ENCODE measurements at regions not wholly inside any gene's neighbourhood (a gene's known extent, or its start where the extent isn't known, plus 50 kb on each side); places are given as distances from the start of the nearest gene placed in this dataset.

DNA sequence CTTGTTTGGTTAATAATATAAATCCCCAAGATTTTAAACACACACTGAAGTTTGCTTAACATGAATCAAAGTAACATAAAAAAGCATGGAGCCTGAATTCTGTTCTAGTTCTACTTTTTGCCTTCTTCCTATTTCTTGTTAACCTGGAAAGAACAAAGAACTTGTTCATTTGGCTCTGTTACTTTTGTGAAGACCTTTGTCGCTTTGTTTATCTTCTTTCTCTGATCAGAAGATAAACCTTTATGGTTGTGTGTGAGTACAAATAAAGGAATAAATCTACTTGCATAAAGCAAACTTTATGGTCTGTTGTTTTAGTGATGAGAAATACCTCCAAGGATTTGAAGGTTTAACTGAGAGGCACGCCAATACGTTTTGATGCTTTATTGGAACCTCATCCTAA lies 210.1 kb upstream of the SATB1 start (continued):
- TF ChIP-seq CHD1 (IDR thresholded peaks at IDR 0.05; ENCODE audit: low read depth, low read length) (no peak), MAFK (IDR thresholded peaks at IDR 0.05; ENCODE audit: low read depth, low read length) (no peak), CTBP2 (IDR thresholded peaks at IDR 0.05; ENCODE audit: borderline replicate concordance, insufficient read depth, insufficient read length, low read length) (no peak), HDAC2 (IDR thresholded peaks at IDR 0.05; ENCODE audit: borderline replicate concordance in 1 of 2, low read depth in 2 of 2, low read length in 2 of 2) (no peak), HDAC6 (IDR thresholded peaks at IDR 0.05; ENCODE audit: low read depth, low read length) (no peak), ZNF274 (IDR thresholded peaks at IDR 0.05; ENCODE audit: borderline replicate concordance, extremely low read depth, low read length) (no peak), KDM1A (IDR thresholded peaks at IDR 0.05; ENCODE audit: borderline replicate concordance, low read length) (no peak), TEAD4 (IDR thresholded peaks at IDR 0.05; ENCODE audit: low read depth, low read length) (no peak), SIRT6 (IDR thresholded peaks at IDR 0.05; ENCODE audit: low read length) (no peak), JUN (IDR thresholded peaks at IDR 0.05; ENCODE audit: low read depth, low read length) (no peak), PHF8 (conservative IDR thresholded peaks at IDR 0.05; ENCODE audit: low read depth, low read length) (no peak), SIN3A (conservative IDR thresholded peaks at IDR 0.05 in 1 of 2, IDR thresholded peaks at IDR 0.05 in 1 of 2; ENCODE audit: low read depth in 1 of 2, low read length in 2 of 2) (no peak), BCL11A (IDR thresholded peaks at IDR 0.05; ENCODE audit: low read depth in 2 of 2, low read length in 2 of 2) (no peak), TBP (IDR thresholded peaks at IDR 0.05; ENCODE audit: low read depth, low read length) (no peak), EGR1 (IDR thresholded peaks at IDR 0.05; ENCODE audit: borderline replicate concordance, low read depth, low read length) (no peak), RBBP5 (IDR thresholded peaks at IDR 0.05; ENCODE audit: borderline replicate concordance, low read depth, low read length) (no peak), RFX5 (IDR thresholded peaks at IDR 0.05; ENCODE audit: borderline replicate concordance, low read depth, low read length) (no peak), KDM5A (IDR thresholded peaks at IDR 0.05; ENCODE audit: low read length) (no peak)
- TF ChIP-seq, protein P1, sequence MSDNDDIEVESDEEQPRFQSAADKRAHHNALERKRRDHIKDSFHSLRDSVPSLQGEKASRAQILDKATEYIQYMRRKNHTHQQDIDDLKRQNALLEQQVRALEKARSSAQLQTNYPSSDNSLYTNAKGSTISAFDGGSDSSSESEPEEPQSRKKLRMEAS (IDR thresholded peaks at IDR 0.05): no peak

Measured in H1 (cell line).